VCaP (cell line): ENCODE measurements at regions not wholly inside any gene's neighbourhood (a gene's known extent, or its start where the extent isn't known, plus 50 kb on each side); places are given as distances from the start of the nearest gene placed in this dataset.

Experiments
- H3K27ac ChIP-seq: fragments of 450-650 bp; 2 replicates; pipeline ENCODE4 v1.5.1; 2017
- TF ChIP-seq, protein P1 (sequence below): fragments of 450-650 bp; conservative IDR thresholded peaks from 2 replicates; pipeline ENCODE4 v1.5.1; 2017; ENCODE audit warnings: mild to moderate bottlenecking, moderate library complexity

DNA sequence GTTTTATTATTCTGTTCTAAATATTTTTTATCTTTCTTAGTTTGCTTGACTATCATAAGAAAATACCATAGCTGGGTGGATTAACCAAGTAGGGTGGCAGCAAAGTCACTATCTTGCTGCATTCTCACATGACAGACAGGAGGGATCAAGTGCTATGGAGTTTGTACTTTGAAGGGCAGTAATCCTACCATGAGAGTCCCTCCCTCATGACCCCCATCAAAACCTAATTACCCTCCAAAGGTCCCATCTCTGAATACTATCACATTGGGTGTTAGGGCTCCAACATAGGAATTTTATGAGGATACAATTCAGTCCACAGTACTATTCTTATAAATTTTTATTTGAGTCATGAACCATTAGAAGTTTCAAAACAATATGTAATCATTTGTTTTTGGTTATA, 388.5 kb upstream of the B3GALT2 start:
- H3K27ac ChIP-seq: no peak overlapping the region
- TF ChIP-seq, protein P1, sequence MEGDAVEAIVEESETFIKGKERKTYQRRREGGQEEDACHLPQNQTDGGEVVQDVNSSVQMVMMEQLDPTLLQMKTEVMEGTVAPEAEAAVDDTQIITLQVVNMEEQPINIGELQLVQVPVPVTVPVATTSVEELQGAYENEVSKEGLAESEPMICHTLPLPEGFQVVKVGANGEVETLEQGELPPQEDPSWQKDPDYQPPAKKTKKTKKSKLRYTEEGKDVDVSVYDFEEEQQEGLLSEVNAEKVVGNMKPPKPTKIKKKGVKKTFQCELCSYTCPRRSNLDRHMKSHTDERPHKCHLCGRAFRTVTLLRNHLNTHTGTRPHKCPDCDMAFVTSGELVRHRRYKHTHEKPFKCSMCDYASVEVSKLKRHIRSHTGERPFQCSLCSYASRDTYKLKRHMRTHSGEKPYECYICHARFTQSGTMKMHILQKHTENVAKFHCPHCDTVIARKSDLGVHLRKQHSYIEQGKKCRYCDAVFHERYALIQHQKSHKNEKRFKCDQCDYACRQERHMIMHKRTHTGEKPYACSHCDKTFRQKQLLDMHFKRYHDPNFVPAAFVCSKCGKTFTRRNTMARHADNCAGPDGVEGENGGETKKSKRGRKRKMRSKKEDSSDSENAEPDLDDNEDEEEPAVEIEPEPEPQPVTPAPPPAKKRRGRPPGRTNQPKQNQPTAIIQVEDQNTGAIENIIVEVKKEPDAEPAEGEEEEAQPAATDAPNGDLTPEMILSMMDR: no peak

DNA sequence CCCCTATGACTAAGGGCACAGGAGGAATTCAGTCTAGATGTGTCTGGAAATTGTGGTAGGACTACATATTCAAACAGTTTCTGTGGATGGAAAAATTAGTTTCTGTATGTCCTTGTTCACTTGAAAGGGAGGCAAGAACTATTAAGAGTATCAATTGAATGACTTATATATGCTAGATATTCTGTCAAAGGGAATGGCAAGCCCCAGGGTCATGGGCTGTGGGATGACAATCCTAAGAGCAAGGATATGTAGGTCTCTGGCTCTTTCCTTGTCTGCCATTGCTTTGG, 383.5 kb upstream of the B3GALT2 start:
- H3K27ac ChIP-seq: no peak overlapping the region
- TF ChIP-seq, protein P1: no peak

DNA sequence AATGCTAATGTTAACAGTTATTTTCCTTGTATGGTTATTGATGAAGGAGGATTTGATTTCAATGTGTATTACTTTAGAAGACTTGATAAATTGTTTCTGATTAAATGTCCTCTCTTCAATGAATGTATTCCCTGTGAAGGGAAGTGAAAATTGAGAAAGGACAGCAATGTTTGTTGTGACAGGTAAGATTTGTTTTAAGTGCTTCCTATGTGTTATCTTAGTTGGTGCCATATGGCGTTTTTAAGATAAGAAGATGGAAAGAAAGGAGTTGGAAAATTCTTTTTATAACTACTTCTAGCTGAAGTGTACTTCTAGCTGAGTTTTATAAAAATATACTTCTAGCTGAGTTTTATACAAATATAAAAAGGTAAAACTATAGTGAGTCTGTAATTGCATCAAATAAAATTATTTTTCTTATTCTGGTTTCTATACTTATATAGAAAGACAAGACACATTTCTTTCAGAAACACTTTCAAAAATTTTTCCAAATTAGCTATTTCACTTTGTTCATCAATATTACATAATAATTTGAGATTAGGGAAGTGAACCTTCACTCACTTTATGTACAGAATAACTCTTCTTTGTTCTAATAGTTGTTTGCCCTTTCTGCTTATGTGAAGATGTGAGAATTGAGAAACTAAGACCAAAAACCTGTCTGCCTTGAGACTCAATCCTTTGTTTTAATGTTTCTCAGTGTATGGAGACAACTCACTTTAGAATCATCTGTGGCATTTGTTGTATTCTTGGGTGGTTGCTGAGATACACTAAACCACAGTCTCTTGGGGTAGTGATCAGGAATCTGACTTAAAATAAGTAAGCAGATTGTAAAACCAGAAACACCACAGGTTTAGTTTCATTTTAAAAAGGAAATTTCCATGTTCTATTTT, 382.9 kb upstream of the B3GALT2 start:
- TF ChIP-seq, protein P1: no peak
- H3K27ac ChIP-seq: no peak overlapping the region

DNA sequence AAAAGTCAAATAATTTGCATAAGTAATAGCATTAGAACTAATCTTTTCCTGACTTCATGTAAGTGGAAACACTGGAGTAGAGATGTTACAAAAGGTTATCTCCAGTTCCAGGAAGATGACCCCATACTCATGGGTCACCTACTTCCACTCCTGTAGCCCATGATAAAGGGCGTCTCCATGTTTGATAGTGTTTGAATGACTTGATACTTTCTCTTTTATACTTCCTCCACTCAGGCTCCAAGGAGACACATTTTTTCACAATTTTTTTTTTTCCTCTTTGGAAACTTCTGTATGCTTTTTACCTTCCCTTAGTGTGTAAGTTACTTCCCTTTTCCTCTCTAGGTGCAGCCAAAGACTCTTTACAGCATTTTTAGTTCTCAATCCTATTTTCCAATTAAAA, 382.1 kb upstream of the B3GALT2 start:
- no peak overlapping the region for H3K27ac ChIP-seq
- TF ChIP-seq, protein P1: no peak

DNA sequence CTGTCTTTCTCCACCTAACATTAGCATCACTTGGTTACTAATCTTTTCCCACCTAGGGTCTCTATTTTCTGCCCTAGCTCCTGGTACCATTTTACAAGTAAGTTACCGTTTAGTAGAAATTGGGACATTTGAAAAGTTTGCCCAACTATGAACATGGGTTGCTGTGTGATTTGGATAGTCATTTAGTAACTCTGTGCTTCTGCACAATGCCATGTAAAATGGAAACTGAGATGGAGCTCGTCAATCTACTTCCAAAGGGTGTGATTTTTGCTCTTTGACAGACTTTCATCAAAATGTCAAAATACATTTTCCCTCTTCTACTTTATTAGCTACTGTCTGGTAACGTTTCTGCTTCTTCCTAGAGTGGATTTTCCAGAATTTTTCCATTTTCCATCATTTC, 381.5 kb upstream of the B3GALT2 start:
- TF ChIP-seq, protein P1: no peak
- H3K27ac ChIP-seq: no peak overlapping the region

DNA sequence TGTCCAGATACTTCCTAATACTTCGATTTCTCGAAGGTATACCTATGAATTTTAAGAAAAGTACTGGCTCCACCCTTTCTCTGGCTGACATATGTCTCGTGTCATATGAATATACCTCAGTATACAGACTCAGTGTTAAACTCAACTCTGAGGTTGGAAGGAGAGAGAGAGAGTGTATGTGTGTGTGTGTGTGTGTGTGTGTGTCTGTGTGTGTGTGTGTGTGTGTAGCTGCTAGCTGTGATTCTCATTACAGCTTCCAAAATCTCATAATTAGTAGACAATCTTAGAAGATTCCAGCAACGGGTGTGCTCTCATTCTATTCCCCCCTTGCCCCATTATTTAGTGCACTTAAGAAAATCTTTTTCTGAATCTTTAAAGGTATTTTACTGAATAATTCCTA, 380.3 kb upstream of the B3GALT2 start:
- TF ChIP-seq, protein P1: no peak

DNA sequence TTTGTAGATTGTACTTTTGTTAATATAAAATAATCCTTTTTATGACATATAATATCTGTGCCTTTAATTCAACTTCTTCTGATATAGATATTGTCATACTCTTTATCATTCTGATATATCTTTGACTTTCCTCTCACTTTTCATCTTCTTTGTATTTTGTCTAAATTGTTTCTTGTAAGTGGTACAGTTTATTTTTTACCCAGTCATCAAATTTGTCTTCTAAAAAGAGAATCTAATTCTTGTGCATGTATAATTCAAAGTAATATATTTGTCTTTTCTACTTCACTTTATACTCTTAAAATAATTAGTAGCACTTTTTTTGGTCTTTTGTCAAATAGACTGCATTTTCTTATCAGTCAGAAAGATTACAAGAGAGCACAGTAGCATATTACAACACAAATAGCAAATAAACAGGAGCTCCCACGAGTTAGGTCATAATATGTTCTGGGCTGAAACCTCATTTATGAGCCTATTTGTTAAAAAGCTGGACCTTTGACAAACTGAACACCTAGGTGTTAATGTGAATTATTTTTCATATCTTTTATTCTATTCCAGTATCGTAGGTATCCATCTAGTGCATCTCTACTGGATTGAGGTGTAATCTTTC, 379.7 kb upstream of the B3GALT2 start:
- TF ChIP-seq, protein P1: no peak
- H3K27ac ChIP-seq: no peak overlapping the region

More for the DNA sequence above, 380.3 kb upstream of the B3GALT2 start:
- H3K27ac ChIP-seq: no peak overlapping the region
